BJ (cell line): ENCODE measurements at regions not wholly inside any gene's neighbourhood (a gene's known extent, or its start where the extent isn't known, plus 50 kb on each side); places are given as distances from the start of the nearest gene placed in this dataset.

Source experiments
- CTCF ChIA-PET: fragments of 350-600 bp; formaldehyde crosslinking; extraction: SDS; loops from one replicate; lab custom pipeline; 2021; ENCODE audit warnings: antibody characterized with exemption, inconsistent platforms; lab: Yijun Ruan, JAX
- POLR2A ChIA-PET: fragments of 300-600 bp; sonication (Branson Sonifier 250); formaldehyde crosslinking; extraction: SDS; loops from one replicate; lab custom pipeline; 2021; ENCODE audit warnings: antibody characterized with exemption; lab: Charles Lee
- DNase-seq: peaks from one replicate; pipeline ENCODE4 v3.0.0-alpha.2; 2011; ENCODE audit warnings: low read depth
- H3K27me3 ChIP-seq: 2 replicates; pipeline ENCODE4 v1.6.0; 2011; ENCODE audit warnings: low read length; ENCODE audit not compliant: control insufficient read depth, insufficient read depth
- H3K36me3 ChIP-seq: 2 replicates; pipeline ENCODE4 v1.5.1; 2011; ENCODE audit warnings: low read length; ENCODE audit not compliant: control insufficient read depth, insufficient read depth
- H3K4me3 ChIP-seq: 2 replicates; pipeline ENCODE4 v1.5.1; 2011; ENCODE audit warnings: low read depth, mild to moderate bottlenecking, control low read depth, low read length
- CTCF ChIP-seq: IDR thresholded peaks from 2 replicates; pipeline ENCODE4 v1.5.1; 2011; ENCODE audit warnings: low read depth, mild to moderate bottlenecking, control low read depth, inconsistent platforms, low read length, moderate library complexity; ENCODE audit not compliant: insufficient read depth

- Histone ChIP-seq H3K27me3 (no peaks in the 10 kb centered on the region), H3K4me3 (no peak overlapping the region), H3K36me3 (no peaks in the 10 kb centered on the region)
- no peak for TF ChIP-seq CTCF
- CTCF ChIA-PET, result interaction anchor here (0.6 kb wide), 1 partner anchor 145 kb away, joined by 3 read pairs; no protein-coding TSS in a partner anchor
- peak; percentile 77 for DNase-seq
- POLR2A ChIA-PET, result no interaction called here
Observed at GRCh38 chr3:117735481-117736101, 1026.0 kb downstream of the TUSC7 start.

GRCh38 chr3:117736846-117737245, 1027.3 kb downstream of the TUSC7 start:
- DNase-seq, result no peak
- CTCF ChIA-PET, result no interaction called here
- no peak for TF ChIP-seq CTCF
- Histone ChIP-seq H3K27me3 (no peaks in the 10 kb centered on the region), H3K36me3 (no peaks in the 10 kb centered on the region), H3K4me3 (no peak overlapping the region)
- POLR2A ChIA-PET, result no interaction called here

- no peak overlapping the region for H3K4me3 ChIP-seq
- CTCF ChIA-PET, result interaction anchor here (0.6 kb wide), 1 partner anchor 149 kb away, joined by 6 read pairs; no protein-coding TSS in a partner anchor
- DNase-seq, result no peak
- no peak for TF ChIP-seq CTCF
- H3K27me3 ChIP-seq, result no peaks in the 10 kb centered on the region
- POLR2A ChIA-PET, result no interaction called here
- no peaks in the 10 kb centered on the region for H3K36me3 ChIP-seq
Observed at GRCh38 chr3:117743993-117744392, 1034.4 kb downstream of the TUSC7 start.

- DNase-seq, result no peak
- Histone ChIP-seq H3K4me3 (no peak overlapping the region), H3K27me3 (no peaks in the 10 kb centered on the region), H3K36me3 (no peaks in the 10 kb centered on the region)
- ChIA-PET CTCF (no interaction called here), POLR2A (no interaction called here)
- TF ChIP-seq CTCF, result no peak
Observed at GRCh38 chr3:117744935-117745334, 1035.4 kb downstream of the TUSC7 start.

- ChIA-PET CTCF (no interaction called here), POLR2A (no interaction called here)
- DNase-seq, result no peak
Observed at GRCh38 chr3:117745516-117745915, 1035.9 kb downstream of the TUSC7 start.

More at GRCh38 chr3:117745516-117745915, 1035.9 kb downstream of the TUSC7 start:
- TF ChIP-seq CTCF, result no peak
- Histone ChIP-seq H3K4me3 (no peak overlapping the region), H3K27me3 (no peaks in the 10 kb centered on the region), H3K36me3 (no peaks in the 10 kb centered on the region)
